HG03108 (cell line): ENCODE measurements at regions not wholly inside any gene's neighbourhood (a gene's known extent, or its start where the extent isn't known, plus 50 kb on each side); places are given as distances from the start of the nearest gene placed in this dataset.

Experiments
- ATAC-seq: cut with Tn5 transposase; IDR thresholded peaks from one replicate; pipeline ENCODE4 v1.9.1; 2021; ENCODE audit warnings: moderate library complexity; ENCODE audit not compliant: unreplicated experiment

DNA sequence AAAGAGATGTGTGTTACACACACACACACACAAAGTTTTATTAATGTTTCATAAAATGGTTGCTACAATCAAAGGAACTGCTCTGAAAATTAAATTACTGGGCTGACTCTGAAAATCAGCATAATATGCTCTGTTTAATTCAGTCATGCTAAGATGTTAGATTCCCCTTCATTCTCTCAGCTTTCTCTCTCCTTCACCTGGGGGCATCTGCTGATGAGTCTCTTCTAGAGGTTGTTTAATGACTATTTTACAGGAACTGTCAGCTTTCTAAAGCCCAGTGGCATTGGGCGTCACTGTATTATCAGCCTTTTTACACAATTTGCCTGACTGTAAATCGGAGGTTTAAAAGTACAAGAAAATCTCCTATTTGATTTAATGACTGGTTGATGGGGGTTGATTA lies 559.7 kb upstream of the POU3F2 start:
- no peak for ATAC-seq

DNA sequence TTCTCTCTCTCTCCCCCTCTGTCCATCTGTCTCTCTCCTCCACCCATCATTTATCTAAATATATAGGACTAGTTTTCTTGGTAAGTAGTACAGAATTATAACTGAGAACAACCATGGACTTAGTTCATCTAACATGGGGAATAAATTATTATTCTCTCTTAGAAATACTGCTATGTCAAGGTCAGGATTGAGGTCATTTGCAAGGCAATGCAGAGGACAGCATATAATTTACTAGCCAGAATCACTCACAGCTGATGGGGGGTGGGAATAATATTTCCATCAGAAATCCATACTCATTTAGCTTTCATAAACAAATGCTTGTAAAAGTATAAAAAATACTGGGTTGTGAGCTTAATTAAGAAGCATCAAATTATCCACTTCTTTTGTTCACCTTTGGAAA lies 553.9 kb upstream of the POU3F2 start:
- ATAC-seq: no peak

DNA sequence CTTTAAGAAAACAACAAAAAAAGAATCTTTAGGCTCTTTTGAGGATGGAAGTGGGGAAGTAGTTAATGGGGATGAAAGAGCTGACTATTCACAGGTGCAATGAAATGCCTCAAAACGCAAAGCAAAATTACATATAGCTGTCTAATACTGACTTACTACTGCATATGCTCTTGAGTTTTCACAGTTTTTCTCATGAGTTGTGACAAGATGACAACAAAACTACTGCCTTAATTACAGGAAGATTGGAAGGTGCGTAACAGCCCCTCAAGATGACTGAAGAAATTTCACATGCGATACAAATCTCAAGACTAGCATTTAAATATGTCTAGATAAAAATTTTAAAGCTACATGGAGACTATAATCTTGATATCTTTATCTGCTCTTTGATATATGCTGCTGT lies 547.8 kb upstream of the POU3F2 start:
- no peak for ATAC-seq

DNA sequence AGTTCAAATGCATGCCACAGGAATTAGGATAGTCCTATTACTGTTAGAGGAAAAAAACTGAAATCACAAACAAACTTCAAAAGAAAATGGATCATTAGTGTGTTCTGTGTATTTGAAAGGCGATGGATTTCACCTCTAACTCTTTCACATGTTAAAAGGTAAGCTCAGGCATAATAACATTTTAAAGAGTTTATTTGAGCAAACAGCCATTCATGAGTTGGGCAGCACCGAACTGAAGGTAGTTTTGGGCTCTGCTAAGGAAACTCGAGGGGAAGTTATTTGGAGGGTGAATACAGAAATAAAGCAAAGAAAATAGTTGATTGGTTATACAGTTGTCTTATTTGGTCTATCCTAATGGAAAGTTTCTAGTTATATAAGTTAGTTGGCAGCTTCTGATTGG lies 546.5 kb upstream of the POU3F2 start:
- no peak for ATAC-seq

DNA sequence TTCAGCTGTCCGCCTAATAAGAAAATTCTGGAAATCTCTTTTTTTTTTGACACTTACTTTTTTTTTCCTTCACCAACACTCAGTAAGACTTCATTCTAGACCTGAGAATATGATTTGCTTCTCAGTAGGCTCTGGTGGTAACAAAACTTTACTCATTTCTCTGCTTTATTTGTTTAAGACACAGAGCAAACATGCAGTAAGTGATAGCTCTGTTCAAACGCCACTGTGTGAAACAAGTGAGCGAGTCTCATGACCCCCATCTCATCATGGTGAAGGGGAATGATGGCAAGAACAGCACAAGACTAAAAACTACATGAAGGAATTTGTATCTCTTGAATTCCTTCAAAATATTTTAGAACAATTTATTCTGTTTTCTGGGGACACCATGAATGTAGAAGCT lies 541.6 kb upstream of the POU3F2 start:
- ATAC-seq: no peak

DNA sequence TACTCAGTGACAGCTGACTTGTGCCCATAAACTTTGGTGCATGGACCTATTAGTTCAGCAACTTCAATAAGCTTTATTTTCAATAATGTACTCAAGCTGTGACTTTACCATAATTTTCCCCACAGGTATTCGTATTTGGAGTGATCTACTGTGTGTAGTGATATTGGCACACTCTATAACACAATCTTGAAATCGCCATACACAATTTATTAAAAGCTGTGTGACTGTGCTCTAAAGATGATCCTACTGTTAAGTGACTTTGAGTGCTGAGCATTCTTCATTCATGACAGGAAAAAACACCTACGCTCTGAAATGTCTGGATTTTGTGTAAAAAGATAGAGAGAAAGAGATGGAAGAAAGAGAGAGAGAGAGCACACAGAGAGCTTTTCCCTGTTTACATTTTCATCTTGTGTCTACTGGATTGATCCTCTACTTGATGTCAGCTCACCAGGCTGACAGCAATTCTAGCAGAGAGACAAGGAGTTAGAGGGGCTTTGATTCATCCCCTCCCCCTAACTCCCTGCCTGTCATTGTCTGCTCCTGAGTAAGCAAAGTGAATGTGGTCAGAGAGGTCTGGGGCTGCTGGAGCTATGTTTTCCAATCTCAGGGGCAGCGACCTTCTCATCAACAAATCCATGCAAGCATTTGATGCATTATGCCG lies 538.7 kb upstream of the POU3F2 start:
- no peak for ATAC-seq

DNA sequence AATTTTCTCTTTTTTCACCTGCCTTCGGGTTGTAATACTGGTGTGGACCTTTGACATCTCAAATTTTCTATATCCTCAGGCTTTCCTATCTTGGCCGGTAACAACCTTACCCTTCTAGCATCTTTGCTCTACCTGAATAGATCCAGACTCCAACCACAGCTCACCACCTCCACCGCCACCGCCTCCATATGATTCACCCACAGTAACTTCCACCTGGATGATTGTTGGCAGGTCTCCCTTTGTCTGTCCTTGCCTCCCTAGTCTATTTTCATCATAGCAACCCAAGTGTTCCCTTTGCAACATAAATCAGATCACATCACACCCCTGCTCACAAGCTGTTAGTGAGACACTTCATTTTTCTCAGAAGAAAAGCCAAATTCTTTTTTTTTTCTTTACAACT lies 525.8 kb upstream of the POU3F2 start:
- no peak for ATAC-seq

DNA sequence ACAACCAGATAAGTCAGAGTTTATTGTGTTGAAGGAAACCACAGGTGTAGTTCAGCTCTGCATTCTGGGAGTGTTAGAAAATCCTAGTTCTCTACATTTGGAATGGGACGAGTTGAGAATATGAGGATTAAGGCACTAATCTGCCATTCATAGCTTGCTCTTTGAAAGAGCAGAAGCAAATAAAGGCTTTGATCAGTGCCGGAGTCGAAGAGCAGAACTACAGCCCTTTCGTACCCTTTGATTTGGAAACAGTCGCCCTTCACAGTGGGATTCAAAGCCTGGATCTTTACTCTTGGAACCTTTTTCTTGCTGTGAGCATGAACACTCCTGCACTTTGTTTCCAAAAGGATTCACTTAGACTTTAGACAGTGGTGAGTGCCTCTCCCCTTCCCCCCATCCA lies 523.9 kb upstream of the POU3F2 start:
- no peak for ATAC-seq

DNA sequence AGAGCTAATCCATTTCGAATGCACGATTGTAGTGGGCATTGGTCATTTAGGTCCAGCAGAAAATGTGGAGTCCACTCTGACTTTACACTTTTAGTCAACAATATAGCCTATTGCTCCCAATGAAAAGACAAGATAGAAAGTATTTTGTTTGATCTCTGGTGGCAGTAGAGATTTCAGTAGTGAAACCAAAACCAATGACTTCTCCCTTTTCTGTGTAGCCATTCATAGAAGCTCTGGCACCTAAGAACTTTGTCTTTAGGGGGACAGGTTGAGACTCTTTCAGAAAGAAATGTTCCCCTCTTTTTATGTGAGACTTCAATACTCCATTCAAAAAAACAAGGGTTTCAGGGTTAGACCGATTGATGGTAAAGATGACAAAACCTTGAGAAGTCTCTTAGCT lies 510.8 kb upstream of the POU3F2 start:
- no peak for ATAC-seq

DNA sequence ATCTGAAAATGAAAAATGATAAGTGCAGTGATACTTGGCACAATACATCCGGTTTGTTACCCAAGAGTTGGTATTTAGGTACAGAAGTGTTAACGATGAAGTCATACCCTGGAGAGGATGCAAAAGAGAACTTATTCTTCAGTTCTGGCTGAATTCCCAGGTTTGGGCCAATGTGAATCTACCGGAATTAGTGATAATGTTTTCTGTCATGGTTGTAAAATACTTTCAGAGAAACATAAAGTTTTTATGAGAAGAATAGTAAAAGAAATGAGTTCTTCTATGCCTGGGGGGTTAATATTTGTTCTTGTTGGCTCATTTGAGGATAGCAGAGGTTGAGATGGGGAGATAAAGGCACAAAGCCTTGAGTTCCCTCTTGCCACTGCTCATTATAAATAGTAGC lies 509.9 kb upstream of the POU3F2 start:
- no peak for ATAC-seq

DNA sequence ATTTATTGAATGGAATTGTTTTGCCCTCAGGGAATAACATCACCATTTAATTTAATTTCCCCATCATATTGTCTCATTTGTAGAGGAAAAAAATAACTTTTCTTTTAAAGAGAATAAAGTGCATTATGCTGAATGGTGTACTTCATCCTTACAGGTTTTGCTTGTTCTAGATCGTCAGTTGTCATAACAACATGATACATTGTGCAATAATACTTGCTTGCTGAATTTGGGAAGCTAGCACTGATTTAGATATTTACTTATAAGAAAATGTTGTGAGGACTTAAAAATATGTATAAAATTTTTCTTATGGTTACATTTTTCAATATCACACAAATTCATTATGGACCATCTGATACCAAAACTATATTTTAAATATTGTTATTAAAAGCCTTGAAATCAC lies 509.0 kb upstream of the POU3F2 start:
- no peak for ATAC-seq

DNA sequence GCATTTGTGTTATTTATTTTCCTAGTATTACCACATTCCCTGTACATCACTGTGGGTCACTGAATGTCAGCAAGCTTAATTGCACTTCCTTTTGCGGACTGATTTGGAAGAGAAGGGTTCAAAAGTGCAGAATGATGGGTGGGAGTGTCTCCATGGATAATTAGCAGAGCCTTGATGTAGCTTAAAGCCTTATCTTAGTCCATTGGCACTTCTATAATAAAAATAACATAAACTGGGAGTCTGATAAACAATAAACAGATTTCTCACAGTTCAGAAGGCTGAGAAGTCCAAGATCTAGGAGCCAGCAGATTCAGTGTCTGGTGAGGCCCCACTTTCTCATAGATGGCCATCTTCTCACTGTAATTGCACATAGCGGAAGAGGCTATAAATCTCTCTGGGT lies 501.1 kb upstream of the POU3F2 start:
- ATAC-seq: no peak

DNA sequence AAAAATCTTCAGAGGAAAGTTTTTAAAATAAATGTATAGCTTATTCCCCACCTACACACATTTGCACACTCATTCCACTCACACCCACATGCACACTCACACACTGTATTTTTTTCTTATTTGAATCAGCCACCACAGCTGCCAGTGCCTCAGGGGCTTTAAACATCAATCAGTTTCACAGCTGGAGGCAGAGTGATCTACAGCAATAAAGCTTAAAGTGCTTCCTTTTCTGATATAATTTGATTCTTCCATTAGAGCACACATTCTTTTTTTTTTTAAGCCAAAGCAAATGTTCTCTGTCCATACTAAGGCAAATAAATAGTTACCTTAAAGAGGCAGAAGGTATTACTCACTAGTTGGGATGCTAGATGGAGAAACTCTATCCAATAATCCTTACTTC lies 498.8 kb upstream of the POU3F2 start:
- ATAC-seq: no peak

DNA sequence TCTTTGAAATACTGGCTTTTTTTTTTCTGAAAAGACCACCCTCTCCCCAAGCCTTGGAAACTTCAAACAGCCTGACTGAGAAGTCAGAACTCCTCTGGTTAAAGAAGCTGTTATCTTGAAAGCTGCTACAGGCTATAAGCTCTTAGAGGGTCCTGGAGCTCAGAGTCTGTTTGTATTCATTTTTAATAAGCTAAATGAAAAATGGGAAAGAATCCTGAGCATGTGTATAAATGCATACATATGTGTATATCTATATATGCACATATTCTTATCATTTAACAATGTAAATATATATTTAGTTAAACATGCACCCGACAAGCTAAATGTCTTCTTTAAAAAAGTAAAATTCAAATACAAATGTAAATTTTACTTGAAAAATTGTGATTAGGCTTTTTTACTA lies 494.9 kb upstream of the POU3F2 start:
- no peak for ATAC-seq

DNA sequence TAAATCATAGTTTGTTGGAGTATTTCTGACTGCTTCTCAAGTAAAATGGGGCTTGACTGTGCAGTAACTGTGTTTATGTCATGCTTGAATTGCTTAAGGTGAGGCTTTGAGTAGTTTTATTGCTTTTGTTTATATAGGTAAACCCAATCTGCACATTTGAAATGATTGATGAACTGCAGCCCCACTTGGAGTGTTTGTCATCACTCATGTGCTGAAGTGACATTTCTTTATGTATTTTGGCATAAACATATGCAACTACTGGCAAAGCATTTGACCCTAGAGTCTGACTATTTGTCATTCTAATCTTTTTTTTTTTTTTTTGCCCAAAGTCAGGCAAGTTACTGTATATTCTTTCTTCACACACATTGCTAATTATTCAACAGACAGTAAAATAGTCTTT lies 491.4 kb upstream of the POU3F2 start:
- no peak for ATAC-seq

DNA sequence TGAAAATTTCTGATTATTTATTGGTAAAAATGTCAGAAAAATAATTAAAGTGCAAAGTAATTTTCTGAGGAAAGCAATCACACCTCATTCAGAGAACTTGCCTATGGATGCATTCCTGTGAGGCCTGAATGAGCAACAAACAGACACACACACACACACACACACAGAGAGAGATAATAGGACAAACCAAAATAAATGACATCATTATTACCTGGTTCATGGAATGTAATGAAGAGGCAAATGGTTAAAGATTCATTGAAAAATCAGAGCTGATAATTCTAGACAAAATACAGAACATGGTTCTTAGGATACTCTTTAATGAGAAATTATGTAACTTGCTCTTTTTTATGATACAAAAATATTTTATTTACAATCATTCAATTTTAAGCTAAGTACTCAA lies 490.6 kb upstream of the POU3F2 start:
- no peak for ATAC-seq

DNA sequence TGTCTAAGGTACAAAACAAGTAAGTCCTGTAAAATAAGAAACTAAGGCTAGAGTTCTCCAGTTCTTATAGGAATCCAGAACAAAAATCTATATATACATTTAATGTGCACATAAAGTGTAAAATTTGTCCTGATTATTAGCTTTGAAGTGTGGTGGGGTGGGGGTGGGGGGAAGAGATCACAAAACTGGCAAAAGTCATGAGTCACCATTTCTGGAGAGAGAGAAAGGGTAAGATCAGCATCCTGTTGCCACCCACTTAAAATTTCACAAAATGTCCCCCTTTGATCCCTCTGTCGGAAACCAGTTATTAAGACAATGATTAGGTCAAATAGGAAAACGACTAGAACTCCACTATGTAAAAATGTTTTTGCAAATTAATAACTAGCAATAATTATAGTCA lies 482.0 kb upstream of the POU3F2 start:
- ATAC-seq: no peak

DNA sequence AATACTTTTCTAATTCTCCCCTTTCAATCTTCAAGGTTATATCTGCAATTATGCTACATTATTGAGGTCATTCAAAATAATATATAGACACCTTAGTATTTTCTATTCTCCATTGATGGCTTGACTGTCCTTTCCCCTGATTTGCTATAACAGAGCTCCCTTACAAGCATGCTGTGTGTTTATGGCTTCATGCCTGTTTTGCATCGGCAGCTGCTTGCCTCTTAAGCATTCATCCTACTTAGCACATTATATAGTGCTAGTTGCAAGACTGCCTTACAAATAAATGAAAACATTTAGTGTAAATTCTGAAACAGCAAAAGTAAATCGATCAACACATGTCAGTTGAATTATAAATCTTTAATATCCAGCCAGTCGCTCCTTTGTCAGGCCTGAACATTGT lies 476.2 kb upstream of the POU3F2 start:
- no peak for ATAC-seq

DNA sequence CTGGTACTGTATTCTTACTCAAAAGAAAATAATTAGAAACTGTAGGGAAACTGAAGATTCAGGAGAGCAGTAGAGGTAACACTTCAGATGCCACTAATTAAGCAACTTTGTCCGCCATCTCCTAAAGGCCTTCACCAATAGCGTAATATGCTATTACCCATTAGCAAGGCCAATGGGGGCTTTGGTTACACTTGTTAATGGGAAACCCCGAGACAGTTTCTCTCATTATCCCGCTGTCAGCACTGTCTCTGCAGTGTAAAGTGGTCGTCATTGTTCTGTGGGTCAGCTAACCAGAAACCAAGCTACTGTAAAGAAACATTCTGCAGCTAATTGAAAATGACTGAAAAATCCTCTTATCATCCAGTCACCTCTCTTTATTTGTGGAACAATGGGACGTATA lies 468.0 kb upstream of the POU3F2 start:
- ATAC-seq: no peak

DNA sequence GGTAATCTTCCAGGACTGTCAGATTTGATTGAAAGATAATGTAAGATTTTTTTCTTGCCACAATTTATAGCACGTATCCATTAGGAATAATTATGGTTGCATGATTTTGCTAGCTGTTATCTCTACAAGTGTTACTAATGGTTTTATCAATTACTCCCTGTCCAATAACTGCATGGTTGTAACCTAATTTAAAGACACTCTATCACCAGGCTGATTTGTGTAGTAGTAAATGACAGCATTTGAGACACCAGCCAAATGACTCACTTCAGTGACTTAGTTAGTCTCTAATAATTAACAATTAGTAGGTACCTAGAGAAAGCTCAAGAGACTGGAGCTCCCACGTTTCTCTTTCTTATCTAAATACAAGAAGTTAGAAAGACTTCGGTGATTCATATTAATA lies 453.8 kb upstream of the POU3F2 start:
- no peak for ATAC-seq

DNA sequence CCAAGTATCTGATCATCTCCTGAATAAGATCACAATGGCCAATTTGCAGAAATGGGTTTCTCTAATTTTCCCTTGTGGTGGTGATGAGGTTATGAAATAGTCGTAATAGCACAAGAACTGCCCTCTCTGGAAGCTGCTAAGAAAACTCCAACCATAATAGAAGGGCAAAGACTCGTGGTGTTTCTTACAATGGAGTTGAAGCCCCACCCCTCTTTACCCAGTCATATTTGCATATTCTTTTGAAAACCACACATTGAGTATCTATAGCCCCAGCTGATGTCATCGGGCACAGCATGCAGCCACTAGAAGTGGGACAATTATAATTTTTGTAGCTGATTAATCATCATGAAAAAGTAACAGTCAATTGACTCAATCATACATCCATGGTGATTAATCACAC lies 452.1 kb upstream of the POU3F2 start:
- no peak for ATAC-seq

DNA sequence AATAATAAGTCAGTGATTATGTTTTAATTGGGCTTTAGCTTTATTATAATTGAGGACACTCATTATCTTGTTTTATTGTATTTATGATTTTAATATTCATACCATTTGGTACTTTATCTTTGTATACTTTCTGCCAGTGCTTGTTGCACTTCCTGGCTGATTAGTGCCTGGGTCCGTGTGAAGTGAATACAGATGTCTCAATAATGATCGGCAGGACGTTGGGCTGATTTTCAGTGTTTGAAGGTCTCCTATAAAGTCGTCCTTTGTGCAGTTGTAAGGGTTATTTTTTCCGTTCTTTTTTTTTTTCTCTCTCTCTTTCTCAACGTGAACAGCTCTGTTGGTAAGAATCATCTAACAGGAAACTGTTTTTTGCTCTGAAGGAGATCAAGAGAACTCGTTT lies 450.0 kb upstream of the POU3F2 start:
- no peak for ATAC-seq

DNA sequence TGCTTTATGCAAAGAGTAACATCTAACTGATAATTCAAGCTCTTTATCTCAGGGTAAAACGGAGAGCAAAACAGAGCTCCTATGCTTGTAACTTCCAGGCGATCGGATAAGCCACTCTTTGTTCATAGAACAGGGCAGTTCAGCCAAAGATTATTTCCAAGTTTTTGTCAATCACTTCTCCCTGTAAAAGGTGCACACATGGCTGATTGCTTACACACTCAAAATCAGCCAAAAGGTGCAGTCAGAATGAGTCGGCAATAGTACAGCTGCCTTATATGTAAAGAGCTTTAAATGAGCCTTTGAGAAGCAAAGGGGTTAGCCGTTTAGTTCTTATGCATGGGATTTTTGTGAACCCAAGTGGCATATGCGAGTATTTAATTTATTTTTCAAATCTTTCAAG lies 449.6 kb upstream of the POU3F2 start:
- ATAC-seq: no peak
